T-cell (primary cell): ENCODE measurements at regions not wholly inside any gene's neighbourhood (a gene's known extent, or its start where the extent isn't known, plus 50 kb on each side); places are given as distances from the start of the nearest gene placed in this dataset.

ENCODE experiments used
- ATAC-seq, 4 experiments: fragments of 200-7000 bp in 3 of 4; fragments of 150-1000 bp in 1 of 4; cut with Tn5 transposase; replicated peaks in 1 of 4; 1 replicate in 3 of 4; 2 replicates in 1 of 4; pipeline ENCODE4 v1.10.0; 2021; ENCODE audit warnings: moderate library complexity in 3 of 4, mild to moderate bottlenecking in 2 of 4, moderate number of reproducible peaks in 1 of 4
- CTCF ChIA-PET, 2 donors: fragments of 300-600 bp; sonication (Branson Sonifier 250); formaldehyde crosslinking; loops; one replicate each; lab custom pipeline; 2022; ENCODE audit warnings: antibody characterized with exemption in 2 of 2; lab: Charles Lee
- POLR2A ChIA-PET, 2 donors: fragments of 300-600 bp; sonication (Branson Sonifier 250); formaldehyde crosslinking; loops; one replicate each; lab custom pipeline; 2022; ENCODE audit warnings: antibody characterized with exemption in 2 of 2; lab: Charles Lee
- DNase-seq, 35 experiments: peaks; one replicate each; pipeline versions ENCODE4 v3.0.0 to v3.0.0-alpha.2; 2013 to 2023
- H3K27ac ChIP-seq: one replicate; pipeline ENCODE4 v1.5.1; 2013; ENCODE audit warnings: low read length
- H3K27me3 ChIP-seq, 2 experiments: replicated peaks in 1 of 2; 1 replicate in 1 of 2; 2 replicates in 1 of 2; pipeline versions ENCODE4 v1.6.1 to v1.7.0; 2013; ENCODE audit warnings: low read length in 1 of 2, mixed read lengths in 1 of 2; ENCODE audit not compliant: control insufficient read depth in 2 of 2, insufficient read depth in 2 of 2; ENCODE audit errors: extremely low read depth in 1 of 2
- H3K36me3 ChIP-seq, 2 donors: 1 replicate in 1 of 2; 2 replicates in 1 of 2; pipeline versions ENCODE4 v1.6.1 to v1.7.0; 2013; ENCODE audit warnings: low read length in 1 of 2; ENCODE audit not compliant: control insufficient read depth in 2 of 2, insufficient read depth in 1 of 2; ENCODE audit errors: extremely low read depth in 1 of 2
- H3K4me1 ChIP-seq, 2 experiments: 1 replicate in 1 of 2; 2 replicates in 1 of 2; pipeline versions ENCODE4 v1.6.1 to v1.7.0; 2013; ENCODE audit warnings: low read length in 2 of 2, mixed read lengths in 1 of 2; ENCODE audit not compliant: insufficient read depth in 2 of 2, control insufficient read depth in 1 of 2; ENCODE audit errors: extremely low read depth in 1 of 2
- H3K4me3 ChIP-seq, 2 donors: 1 replicate in 1 of 2; 2 replicates in 1 of 2; pipeline versions ENCODE4 v1.5.1 to v1.7.0; 2013; ENCODE audit warnings: mild to moderate bottlenecking in 2 of 2, low read length in 1 of 2, moderate library complexity in 1 of 2; ENCODE audit not compliant: control insufficient read depth in 1 of 2; ENCODE audit errors: extremely low read depth in 1 of 2
- H3K9me3 ChIP-seq: 2 replicates; pipeline ENCODE4 v1.7.0; 2013
- H3K27ac Mint-ChIP-seq, 2 donors: one replicate each; pipeline ENCODE4 v1.8.0; 2020 to 2021; ENCODE audit warnings: mild to moderate bottlenecking in 2 of 2, mixed read lengths in 2 of 2
- H3K27me3 Mint-ChIP-seq, 2 donors: one replicate each; pipeline ENCODE4 v1.8.0; 2021 to 2022; ENCODE audit warnings: mixed read lengths in 2 of 2
- H3K36me3 Mint-ChIP-seq: one replicate; pipeline ENCODE4 v1.8.0; 2021; ENCODE audit warnings: mixed read lengths
- H3K4me1 Mint-ChIP-seq, 3 donors: one replicate each; pipeline ENCODE4 v1.8.0; 2020 to 2022; ENCODE audit warnings: mixed read lengths in 3 of 3, mild to moderate bottlenecking in 1 of 3
- H3K4me3 Mint-ChIP-seq, 3 donors: one replicate each; pipeline ENCODE4 v1.8.0; 2020 to 2022; ENCODE audit warnings: mild to moderate bottlenecking in 3 of 3, mixed read lengths in 3 of 3, moderate library complexity in 3 of 3
- H3K9me3 Mint-ChIP-seq, 3 donors: one replicate each; pipeline ENCODE4 v1.8.0; 2020 to 2022; ENCODE audit warnings: mixed read lengths in 3 of 3
- WGBS: methylation state at CpG from one replicate; pipeline ENCODE4 v1.1.5; 2013; ENCODE audit warnings: missing lambda C conversion rate; ENCODE audit not compliant: insufficient coverage; 5-methylcytosine and 5-hydroxymethylcytosine counted together

- ChIA-PET POLR2A (no interaction called here), CTCF (no interaction called here)
- H3K27ac Mint-ChIP-seq = no peak overlapping the region
- H3K4me1 Mint-ChIP-seq = no peaks in the 10 kb centered on the region
- Histone ChIP-seq H3K27me3 (no peaks in the 10 kb centered on the region), H3K36me3 (no peaks in the 10 kb centered on the region), H3K4me1 (no peaks in the 10 kb centered on the region), H3K4me3 (no peak overlapping the region), H3K9me3 (no peaks in the 10 kb centered on the region), H3K27ac (no peak overlapping the region)
- ATAC-seq (no peak), DNase-seq (no peak)
- peaks cover 0 to 3% of the 10 kb centered on the region in 2 donors for H3K27me3 Mint-ChIP-seq
- H3K9me3 Mint-ChIP-seq = peaks cover 0 to 13% (median 2%) of the 10 kb centered on the region in 3 donors
- H3K36me3 Mint-ChIP-seq = no peaks in the 10 kb centered on the region
- 29% methylated on average over 3 of the region's 9 CpGs for WGBS
- no peak overlapping the region for H3K4me3 Mint-ChIP-seq
Measured at GRCh38 chr5:93359296-93359959, 221.6 kb downstream of the NR2F1-AS1 start.

GRCh38 chr5:93358176-93358575 lies 222.8 kb downstream of the NR2F1-AS1 start:
- no peaks in the 10 kb centered on the region for H3K9me3 ChIP-seq
- no peaks in the 10 kb centered on the region for H3K36me3 ChIP-seq
- POLR2A ChIA-PET = no interaction called here
- H3K4me3 Mint-ChIP-seq = no peak overlapping the region
- no peaks in the 10 kb centered on the region for H3K4me1 Mint-ChIP-seq
- H3K27me3 Mint-ChIP-seq = peaks cover 0 to 3% of the 10 kb centered on the region in 2 donors
- H3K27ac ChIP-seq = no peak overlapping the region
- no peaks in the 10 kb centered on the region for H3K27me3 ChIP-seq
- CTCF ChIA-PET = no interaction called here
- DNase-seq (no peak), ATAC-seq (no peak)
- H3K4me1 ChIP-seq = no peaks in the 10 kb centered on the region
- H3K27ac Mint-ChIP-seq = no peak overlapping the region
- H3K36me3 Mint-ChIP-seq = no peaks in the 10 kb centered on the region
- H3K4me3 ChIP-seq = no peak overlapping the region
- H3K9me3 Mint-ChIP-seq = peaks cover 0 to 19% (median 2%) of the 10 kb centered on the region in 3 donors
- no CpG with 5 or more reads among the region's 1 CpG for WGBS

GRCh38 chr5:93357686-93358085 lies 223.3 kb downstream of the NR2F1-AS1 start:
- DNase-seq (no peak), ATAC-seq (no peak)
- peaks cover 0 to 3% of the 10 kb centered on the region in 2 donors for H3K27me3 Mint-ChIP-seq
- ChIA-PET CTCF (no interaction called here), POLR2A (no interaction called here)
- no peaks in the 10 kb centered on the region for H3K36me3 ChIP-seq
- no peaks in the 10 kb centered on the region for H3K4me1 Mint-ChIP-seq
- H3K9me3 ChIP-seq = no peaks in the 10 kb centered on the region
- no peaks in the 10 kb centered on the region for H3K36me3 Mint-ChIP-seq
- WGBS = no CpG with 5 or more reads among the region's 1 CpG
- H3K27ac Mint-ChIP-seq = no peak overlapping the region
- H3K27me3 ChIP-seq = no peaks in the 10 kb centered on the region
- H3K4me3 ChIP-seq = no peak overlapping the region
- H3K4me3 Mint-ChIP-seq = no peak overlapping the region
- H3K4me1 ChIP-seq = no peaks in the 10 kb centered on the region
- H3K27ac ChIP-seq = no peak overlapping the region
- H3K9me3 Mint-ChIP-seq = peaks cover 0 to 19% (median 0%) of the 10 kb centered on the region in 3 donors

GRCh38 chr5:93355691-93356090 lies 225.3 kb downstream of the NR2F1-AS1 start:
- CTCF ChIA-PET = no interaction called here
- Mint-ChIP-seq H3K27me3 (peaks cover 0 to 3% of the 10 kb centered on the region in 2 donors), H3K27ac (no peak overlapping the region), H3K9me3 (peaks cover 4 to 22% (median 8%) of the 10 kb centered on the region in 3 donors), H3K4me3 (no peak overlapping the region), H3K4me1 (no peaks in the 10 kb centered on the region), H3K36me3 (no peaks in the 10 kb centered on the region)
- Histone ChIP-seq H3K27me3 (no peaks in the 10 kb centered on the region), H3K9me3 (no peaks in the 10 kb centered on the region), H3K4me1 (no peaks in the 10 kb centered on the region), H3K27ac (no peak overlapping the region), H3K4me3 (no peak overlapping the region), H3K36me3 (no peaks in the 10 kb centered on the region)
- ATAC-seq (no peak), DNase-seq (no peak)
- 88% methylated on average over 5 of the region's 8 CpGs for WGBS
- POLR2A ChIA-PET = interaction anchor here in 1 of 2 donors (0.5 kb wide), 1 partner anchor 1234 kb away, joined by 3 read pairs; no protein-coding TSS in a partner anchor

GRCh38 chr5:93352186-93352585 lies 228.8 kb downstream of the NR2F1-AS1 start:
- no peaks in the 10 kb centered on the region for H3K27me3 ChIP-seq
- Mint-ChIP-seq H3K36me3 (no peaks in the 10 kb centered on the region), H3K4me1 (no peaks in the 10 kb centered on the region), H3K4me3 (no peak overlapping the region), H3K27me3 (peaks cover 0 to 2% of the 10 kb centered on the region in 2 donors), H3K9me3 (peaks cover 4 to 13% (median 8%) of the 10 kb centered on the region in 3 donors), H3K27ac (no peak overlapping the region)
- no peak for DNase-seq
- H3K4me3 ChIP-seq = no peak overlapping the region
- H3K4me1 ChIP-seq = no peaks in the 10 kb centered on the region
- ChIA-PET POLR2A (no interaction called here), CTCF (no interaction called here)
- no peaks in the 10 kb centered on the region for H3K9me3 ChIP-seq
- WGBS = no CpG with 5 or more reads among the region's 2 CpGs
- no peak for ATAC-seq
- no peak overlapping the region for H3K27ac ChIP-seq
- H3K36me3 ChIP-seq = no peaks in the 10 kb centered on the region

GRCh38 chr5:93349613-93350012 lies 231.4 kb downstream of the NR2F1-AS1 start:
- no peak for DNase-seq
- ChIA-PET CTCF (no interaction called here), POLR2A (no interaction called here)
- no peaks in the 10 kb centered on the region for H3K9me3 ChIP-seq
- no peaks in the 10 kb centered on the region for H3K4me1 ChIP-seq
- H3K27ac ChIP-seq = no peak overlapping the region
- no peaks in the 10 kb centered on the region for H3K36me3 ChIP-seq
- Mint-ChIP-seq H3K4me3 (no peak overlapping the region), H3K4me1 (no peaks in the 10 kb centered on the region), H3K36me3 (no peaks in the 10 kb centered on the region), H3K27ac (no peak overlapping the region), H3K27me3 (peaks cover 0 to 2% of the 10 kb centered on the region in 2 donors), H3K9me3 (peaks cover 4 to 12% (median 10%) of the 10 kb centered on the region in 3 donors)
- H3K27me3 ChIP-seq = no peaks in the 10 kb centered on the region
- ATAC-seq = no peak
- H3K4me3 ChIP-seq = no peak overlapping the region
- WGBS = no CpG with 5 or more reads among the region's 3 CpGs
